ENCODE measurements at regions not wholly inside any gene's neighbourhood (a gene's known extent, or its start where the extent isn't known, plus 50 kb on each side); places are given as distances from the start of the nearest gene placed in this dataset.

- Histone ChIP-seq H3K27me3 (ENCODE audit: control insufficient read depth in 1 of 2, insufficient read depth in 2 of 2, low read length in 2 of 2) (peaks cover 0 to 47% of the 10 kb centered on the region in 2 experiments; a peak in 3 of 5 replicates), H2AFZ (ENCODE audit: low read length) (no peak overlapping the region), H3K4me1 (ENCODE audit: insufficient read depth, low read length) (no peaks in the 10 kb centered on the region), H3K4me3 (replicated peaks in 1 of 3; ENCODE audit: insufficient read depth in 1 of 3, low read depth in 2 of 3, low read length in 3 of 3) (no peak overlapping the region), H3K27ac (ENCODE audit: extremely low read length, insufficient read depth, low read length) (no peak overlapping the region), H3K4me2 (ENCODE audit: low read depth, low read length) (no peak overlapping the region), H3K36me3 (replicated peaks in 1 of 2; ENCODE audit: control insufficient read depth in 1 of 2, insufficient read depth in 2 of 2, low read length in 2 of 2) (no peaks in the 10 kb centered on the region), H3K79me2 (ENCODE audit: insufficient read depth, low read length) (no peaks in the 10 kb centered on the region), H3K9ac (ENCODE audit: insufficient read depth, low read depth, low read length) (no peak overlapping the region), H4K20me1 (ENCODE audit: insufficient read depth, low read length) (no peaks in the 10 kb centered on the region), H3K9me3 (ENCODE audit: low read length) (no peaks in the 10 kb centered on the region)
- WGBS (ENCODE audit: low lambda C conversion rate): 5% methylated on average over 10 of the region's 10 CpGs
- ChIA-PET POLR2A (no interaction called here), CTCF (ENCODE audit: low intra/inter-chr PET ratio, low total read pairs) (no interaction called here)
- in situ Hi-C loops (cut with HindIII; ENCODE audit: extremely low pct_ligation_motif_present, low pct_unique_long_range_greater_than_20kb) (no loop called here), intact Hi-C loops (cut with micrococcal nuclease; ENCODE audit: unreplicated experiment) (no loop called here)
- DNase-seq (ENCODE audit: low spot score): no peak
- no TSS peak for BruUV-seq (replicated peaks)
- ATAC-seq: no peak
- no peak for FAIRE-seq
- no peak for TF ChIP-seq TRIM22 (IDR thresholded peaks at IDR 0.05)
- no peak for TF ChIP-seq E2F5 (CRISPR knock-in tag; conservative IDR thresholded peaks at IDR 0.05)
- TF ChIP-seq SP4 (CRISPR knock-in tag; IDR thresholded peaks at IDR 0.05): no peak
- no peak for TF ChIP-seq ZNF615 (CRISPR knock-in tag; IDR thresholded peaks at IDR 0.05; ENCODE audit: borderline replicate concordance)
- no peak for TF ChIP-seq CENPT (CRISPR knock-in tag; IDR thresholded peaks at IDR 0.05; ENCODE audit: low read depth)
- no peak for TF ChIP-seq POLR2A (IDR thresholded peaks at IDR 0.05; ENCODE audit: insufficient read depth in 1 of 2, low read depth in 2 of 2, low read length in 2 of 2)
- no peak for TF ChIP-seq KAT8 (CRISPR knock-in tag; IDR thresholded peaks at IDR 0.05)
- TF ChIP-seq ETS1 (CRISPR knock-in tag; IDR thresholded peaks at IDR 0.05): no peak
- TF ChIP-seq ZNF879 (CRISPR knock-in tag; IDR thresholded peaks at IDR 0.05): no peak
- TF ChIP-seq RFX5 (IDR thresholded peaks at IDR 0.05; ENCODE audit: low read depth, low read length): no peak
- TF ChIP-seq IRF2 (CRISPR knock-in tag; IDR thresholded peaks at IDR 0.05): no peak
- no peak for TF ChIP-seq USF2 (IDR thresholded peaks at IDR 0.05; ENCODE audit: low read depth, low read length)
- TF ChIP-seq USF2 (CRISPR knock-in tag; IDR thresholded peaks at IDR 0.05; ENCODE audit: borderline replicate concordance): no peak
- no peak for TF ChIP-seq ZBTB38 (CRISPR knock-in tag; IDR thresholded peaks at IDR 0.05)
- no peak for TF ChIP-seq TERF1 (CRISPR knock-in tag; IDR thresholded peaks at IDR 0.05)
- TF ChIP-seq ZNF740 (CRISPR knock-in tag; IDR thresholded peaks at IDR 0.05): no peak
- no peak for TF ChIP-seq CCAR2 (optimal IDR thresholded peaks at IDR 0.05; ENCODE audit: low read depth, low read length)
- no peak for TF ChIP-seq GTF2F1 (IDR thresholded peaks at IDR 0.05; ENCODE audit: low read length)
These were observed 73.2 kb upstream of the MGMT start for GRCh38 chr10:129393812-129394211.

Data from HepG2 (cell line).